AG04449 (cell line): ENCODE measurements at regions not wholly inside any gene's neighbourhood (a gene's known extent, or its start where the extent isn't known, plus 50 kb on each side); places are given as distances from the start of the nearest gene placed in this dataset.
A peak's percentile ranks its signal among the peaks of the same experiment; 100 is the strongest.

ENCODE experiments used
- CTCF ChIA-PET: fragments of 350-600 bp; formaldehyde crosslinking; extraction: SDS; loops from one replicate; lab custom pipeline; 2021; ENCODE audit warnings: antibody characterized with exemption; lab: Yijun Ruan, JAX
- POLR2A ChIA-PET: fragments of 400-600, 350-600 bp; formaldehyde crosslinking; extraction: SDS; loops from one replicate; lab custom pipeline; 2020; ENCODE audit warnings: antibody characterized with exemption, inconsistent platforms; lab: Yijun Ruan, JAX
- DNase-seq: peaks from one replicate; pipeline ENCODE4 v3.0.0-alpha.2; 2010; ENCODE audit warnings: low read depth, low spot score
- H3K4me3 ChIP-seq: 2 replicates; pipeline ENCODE4 v1.5.1; 2011; ENCODE audit warnings: low read depth, mild to moderate bottlenecking, control low read depth, low read length
- CTCF ChIP-seq: IDR thresholded peaks from one replicate; pipeline ENCODE4 v1.5.1; 2011; ENCODE audit warnings: mild to moderate bottlenecking, moderate library complexity, low read length, control low read depth, inconsistent platforms; ENCODE audit not compliant: insufficient read depth; ENCODE audit errors: missing control alignments

GRCh38 chr3:194070634-194071409, 65.1 kb upstream of the HES1 start:
- TF ChIP-seq CTCF = no peak
- POLR2A ChIA-PET = interaction anchor here (0.6 to 1.6 kb wide), 4 partner anchors 11 to 23 kb away, joined by 3 to 4 read pairs (median 4); no protein-coding TSS in a partner anchor
- H3K4me3 ChIP-seq = peak overlapping the region; percentile 57
- DNase-seq = no peak
- CTCF ChIA-PET = interaction anchor here (0.9 to 1.4 kb wide), 2 partner anchors 15 to 28 kb away, joined by 3 to 4 read pairs; no protein-coding TSS in a partner anchor

- POLR2A ChIA-PET = no interaction called here
- CTCF ChIA-PET = interaction anchor here (0.6 to 0.9 kb wide), 2 partner anchors 13 to 317 kb away, joined by 3 to 4 read pairs; no protein-coding TSS in a partner anchor
- DNase-seq = no peak
- TF ChIP-seq CTCF = no peak
- H3K4me3 ChIP-seq = no peak overlapping the region
Measured at GRCh38 chr3:194072097-194072428, 63.9 kb upstream of the HES1 start.

DNA sequence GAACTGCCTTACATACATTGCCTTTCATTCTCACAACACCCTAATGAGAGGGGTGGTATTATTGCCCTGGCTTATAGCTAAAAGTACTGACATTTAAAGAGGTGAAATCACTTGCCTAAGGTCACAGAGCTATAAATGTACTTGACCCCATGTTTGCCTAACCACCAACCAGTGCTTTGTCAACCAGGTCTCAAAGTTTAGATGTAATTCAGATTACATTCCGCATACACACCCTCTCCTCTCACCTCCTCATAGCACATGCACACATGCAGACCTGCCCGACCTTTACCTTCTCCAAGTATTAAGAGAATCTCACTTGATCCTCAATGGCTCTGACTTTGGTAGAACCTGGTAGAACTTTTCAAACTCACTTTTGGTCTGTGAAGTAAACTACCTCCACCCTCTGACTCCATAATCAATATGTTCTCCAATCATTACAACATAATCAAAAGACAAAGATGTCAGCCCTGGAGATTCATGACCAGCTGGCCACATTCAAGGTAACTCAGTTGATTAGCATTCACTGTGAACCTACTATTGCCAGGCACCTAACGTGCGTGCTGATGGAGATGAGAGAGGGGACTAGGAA, 63.2 kb upstream of the HES1 start:
- DNase-seq = no peak
- CTCF ChIA-PET = interaction anchor here (0.9 kb wide), 1 partner anchor 13 kb away, joined by 3 read pairs; no protein-coding TSS in a partner anchor
- H3K4me3 ChIP-seq = no peak overlapping the region
- no peak for TF ChIP-seq CTCF
- POLR2A ChIA-PET = no interaction called here

- CTCF ChIA-PET = interaction anchor here (1.3 kb wide), 1 partner anchor 293 kb away, joined by 3 read pairs; no protein-coding TSS in a partner anchor
- POLR2A ChIA-PET = no interaction called here
Measured at GRCh38 chr3:194073926-194074325, 62.0 kb upstream of the HES1 start.

DNA sequence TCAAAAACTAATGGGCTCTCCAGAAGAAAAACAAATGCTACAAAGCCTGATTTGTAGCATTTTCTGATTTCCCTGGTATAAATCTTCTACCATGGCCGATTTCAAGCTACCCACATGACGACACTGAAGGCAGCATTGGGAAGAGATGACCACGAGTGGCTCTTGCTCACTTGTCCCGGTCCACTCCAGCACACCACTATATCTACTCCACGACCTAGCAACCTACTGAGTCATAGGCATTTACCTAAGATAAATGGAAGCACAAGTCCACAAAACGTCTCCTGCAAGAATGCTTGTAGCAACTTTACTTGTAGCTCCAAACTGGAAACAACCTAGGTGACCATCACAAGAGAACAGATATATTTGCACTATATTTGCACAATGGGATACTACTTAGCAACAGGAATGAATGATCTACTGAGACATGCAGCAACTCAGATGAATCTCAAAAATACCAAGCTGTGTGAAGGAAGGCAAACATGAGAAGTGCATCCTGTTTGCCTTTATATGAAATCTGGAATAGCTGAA, 60.8 kb upstream of the HES1 start:
- CTCF ChIA-PET = no interaction called here
- no peak for TF ChIP-seq CTCF
- POLR2A ChIA-PET = no interaction called here
- DNase-seq = no peak
- no peak overlapping the region for H3K4me3 ChIP-seq

More at GRCh38 chr3:194073926-194074325, 62.0 kb upstream of the HES1 start:
- TF ChIP-seq CTCF = no peak
- DNase-seq = no peak
- H3K4me3 ChIP-seq = no peak overlapping the region

DNA sequence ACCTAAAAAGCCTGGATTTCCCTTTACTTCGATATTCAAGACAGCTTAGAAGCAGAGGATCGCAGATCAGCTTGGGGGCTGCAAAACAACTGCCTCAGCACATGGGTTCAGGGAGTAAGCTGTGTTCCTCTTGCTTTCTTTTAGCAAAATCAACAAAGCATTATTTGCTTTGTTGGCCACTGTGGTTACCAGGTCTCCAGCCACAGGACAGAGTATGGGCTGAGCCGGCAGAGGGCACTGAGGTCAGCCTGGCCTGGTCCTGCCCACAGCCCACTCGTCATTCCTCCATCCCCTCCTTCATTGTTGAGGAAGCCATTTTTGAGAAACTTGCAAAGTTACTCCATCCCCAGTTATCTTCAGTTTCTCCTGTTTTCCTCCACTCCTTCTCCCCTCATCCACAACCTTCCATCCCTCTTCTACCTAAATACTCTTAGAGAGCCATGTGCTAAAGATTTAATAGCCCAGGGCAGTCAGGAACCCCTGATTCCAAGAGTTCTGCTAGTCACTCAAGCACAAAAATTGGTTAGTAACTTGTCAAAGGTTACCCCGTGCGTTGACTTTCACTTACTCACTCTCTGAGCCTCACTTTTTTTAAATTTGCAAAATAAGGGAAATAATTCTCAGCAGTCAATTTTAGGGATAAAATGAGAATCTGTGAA, 60.0 kb upstream of the HES1 start:
- no peak for TF ChIP-seq CTCF
- POLR2A ChIA-PET = no interaction called here
- CTCF ChIA-PET = no interaction called here
- H3K4me3 ChIP-seq = no peak overlapping the region
- no peak for DNase-seq
